22Rv1 (cell line): ENCODE measurements at regions not wholly inside any gene's neighbourhood (a gene's known extent, or its start where the extent isn't known, plus 50 kb on each side); places are given as distances from the start of the nearest gene placed in this dataset.

Source experiments
- H3K27ac ChIP-seq: fragments of 450-650 bp; 2 replicates; pipeline ENCODE4 v1.5.1; 2017
- CTCF ChIP-seq: fragments of 450-650 bp; IDR thresholded peaks from 2 replicates; pipeline ENCODE4 v1.5.1; 2017; ENCODE audit warnings: mild to moderate bottlenecking
- ZFX ChIP-seq: fragments of 450-650 bp; IDR thresholded peaks from 2 replicates; pipeline ENCODE4 v1.6.1; 2017; ENCODE audit warnings: antibody characterized with exemption, borderline replicate concordance

- TF ChIP-seq ZFX = no peak
- no peak for TF ChIP-seq CTCF
- H3K27ac ChIP-seq = no peak overlapping the region
Observed at GRCh38 chr4:59979061-59979460, 1221.1 kb upstream of the ADGRL3 start.

GRCh38 chr4:59983852-59984251 is 1216.3 kb upstream of the ADGRL3 start:
- no peak overlapping the region for H3K27ac ChIP-seq
- TF ChIP-seq CTCF (no peak), ZFX (no peak)

GRCh38 chr4:59987289-59987688 is 1212.8 kb upstream of the ADGRL3 start:
- TF ChIP-seq CTCF (no peak), ZFX (no peak)
- no peak overlapping the region for H3K27ac ChIP-seq

GRCh38 chr4:59994118-59994517 is 1206.0 kb upstream of the ADGRL3 start:
- TF ChIP-seq CTCF (peak; percentile 30; the same call in 1 of the 2 replicates), ZFX (no peak)
- no peak overlapping the region for H3K27ac ChIP-seq

- TF ChIP-seq ZFX (no peak), CTCF (no peak)
- H3K27ac ChIP-seq = no peak overlapping the region
Observed at GRCh38 chr4:60002603-60003337, 1197.4 kb upstream of the ADGRL3 start.

- no peak overlapping the region for H3K27ac ChIP-seq
- TF ChIP-seq ZFX = no peak
Observed at GRCh38 chr4:60013464-60014184, 1186.5 kb upstream of the ADGRL3 start.

GRCh38 chr4:60016971-60017370 is 1183.2 kb upstream of the ADGRL3 start:
- TF ChIP-seq CTCF = no peak
- TF ChIP-seq ZFX = no peak
- no peak overlapping the region for H3K27ac ChIP-seq
